Right kidney (tissue), 1 donor: ENCODE measurements at regions not wholly inside any gene's neighbourhood (a gene's known extent, or its start where the extent isn't known, plus 50 kb on each side); places are given as distances from the start of the nearest gene placed in this dataset.

Source experiments
- DNase-seq: peaks from one replicate; pipeline ENCODE4 v3.0.0-alpha.2; 2016

- no peak for DNase-seq
Observed at GRCh38 chr1:170219163-170219562, 73.4 kb downstream of the NTMT2 start.

GRCh38 chr1:170221031-170221430 lies 75.3 kb downstream of the NTMT2 start:
- DNase-seq, result no peak

GRCh38 chr1:170221495-170221894 lies 75.7 kb downstream of the NTMT2 start:
- no peak for DNase-seq

DNA sequence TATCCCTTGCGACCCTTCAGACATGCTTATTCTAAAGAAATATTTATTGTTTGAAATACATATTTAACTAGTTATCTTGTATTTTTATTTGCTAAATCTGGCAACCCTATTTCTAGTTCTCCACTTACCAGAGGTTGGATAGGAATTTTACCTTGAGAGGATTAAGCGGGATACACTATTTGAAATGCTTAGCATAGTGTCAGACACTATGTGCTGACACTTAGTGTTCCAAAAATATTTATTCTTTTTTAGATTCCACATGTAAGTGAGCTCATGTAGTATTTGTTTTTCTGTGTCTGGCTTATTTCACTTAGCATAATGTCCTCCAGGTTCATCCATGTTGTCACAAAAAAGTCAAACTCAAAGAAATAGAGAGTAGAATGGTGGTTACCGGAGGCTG lies 78.7 kb downstream of the NTMT2 start:
- DNase-seq, result no peak

DNA sequence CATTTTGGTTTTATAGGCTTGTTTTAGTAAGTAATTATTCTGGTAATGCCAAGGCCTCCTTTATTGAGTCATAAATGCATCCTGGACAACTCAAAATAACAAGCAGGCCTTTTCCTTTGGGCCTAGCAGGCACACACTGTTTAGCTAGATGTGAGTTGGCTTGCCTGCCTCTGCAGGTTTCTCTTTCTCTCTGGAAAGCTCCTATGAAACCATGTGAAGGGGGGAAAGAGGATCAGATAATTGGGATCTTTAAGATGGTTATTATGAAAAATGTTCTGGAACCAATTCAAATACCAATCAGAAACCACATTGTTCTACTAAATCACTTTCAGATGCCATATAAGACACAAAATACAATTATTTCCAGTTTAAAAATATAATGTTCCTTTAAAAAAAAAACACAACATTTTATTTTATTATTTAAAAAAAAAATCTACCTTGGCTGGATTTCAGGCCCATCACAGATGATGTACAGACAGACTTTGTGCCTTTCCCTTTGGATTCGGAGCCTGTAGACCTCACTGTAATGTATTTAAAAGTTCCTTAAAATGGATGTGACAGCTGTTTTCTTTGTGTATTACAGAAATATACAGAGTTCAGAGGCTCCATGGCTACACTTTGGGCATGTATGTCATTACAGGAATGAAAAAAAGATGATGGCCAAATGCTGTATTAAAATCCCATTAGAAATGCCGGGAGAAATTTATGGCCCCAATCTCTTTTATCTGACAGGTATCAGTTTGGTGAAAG lies 80.2 kb downstream of the NTMT2 start:
- DNase-seq, result no peak

GRCh38 chr1:170226767-170227166 lies 81.0 kb downstream of the NTMT2 start:
- DNase-seq, result no peak

DNA sequence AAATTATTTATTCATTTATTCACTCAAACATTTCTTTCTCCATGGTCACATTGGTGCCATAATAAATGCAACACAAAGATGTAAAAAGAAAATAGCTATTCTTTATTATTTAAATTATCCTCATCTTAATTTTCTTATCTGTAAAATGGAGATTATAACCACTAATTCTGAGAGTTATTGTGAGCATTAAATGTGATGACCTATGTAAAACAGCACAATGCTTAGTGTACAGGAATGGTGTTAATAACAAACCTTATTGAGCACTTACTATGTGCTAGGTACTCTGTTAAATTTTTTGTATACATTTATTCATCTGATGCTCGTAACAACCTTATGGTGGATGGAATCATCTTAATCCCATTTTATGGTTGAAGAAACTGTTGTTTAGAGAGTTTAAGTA lies 84.6 kb downstream of the NTMT2 start:
- no peak for DNase-seq

- no peak for DNase-seq
Observed at GRCh38 chr1:170231662-170232061, 85.9 kb downstream of the NTMT2 start.

DNA sequence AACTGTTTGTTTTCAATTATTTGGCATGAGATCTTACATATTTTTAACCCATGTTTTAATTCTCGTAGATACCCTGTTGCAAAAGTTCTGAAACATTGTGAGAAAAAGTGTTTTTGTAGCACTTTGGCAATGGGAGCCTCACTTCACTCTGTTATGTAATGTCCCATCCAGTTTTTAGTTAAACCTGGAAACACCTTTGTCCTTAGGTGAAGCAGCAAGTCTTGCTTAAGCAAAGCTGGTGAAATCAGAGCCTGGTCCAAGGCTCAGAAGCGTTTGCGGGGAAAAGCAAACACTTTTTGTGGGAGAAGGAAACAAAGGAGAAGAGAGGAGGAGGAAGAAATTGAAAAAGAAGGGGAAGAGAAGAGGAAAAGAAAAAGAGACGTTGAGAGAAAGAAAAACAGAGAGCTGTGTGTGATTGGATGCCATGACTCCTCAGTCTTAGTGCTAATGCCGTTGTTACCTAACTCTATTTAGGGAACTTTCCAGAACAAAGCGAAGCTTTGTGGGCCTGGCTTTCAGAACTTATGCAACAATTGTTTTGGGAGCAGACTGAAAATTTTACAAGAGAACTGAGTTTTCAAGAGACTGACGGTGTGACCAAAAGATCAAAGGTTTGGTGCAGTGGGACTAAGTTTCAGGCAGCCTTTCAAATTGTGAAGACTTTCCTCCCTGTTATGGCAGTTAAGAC lies 93.1 kb downstream of the NTMT2 start:
- no peak for DNase-seq

GRCh38 chr1:170239445-170239844 lies 93.7 kb downstream of the NTMT2 start:
- DNase-seq, result no peak

DNA sequence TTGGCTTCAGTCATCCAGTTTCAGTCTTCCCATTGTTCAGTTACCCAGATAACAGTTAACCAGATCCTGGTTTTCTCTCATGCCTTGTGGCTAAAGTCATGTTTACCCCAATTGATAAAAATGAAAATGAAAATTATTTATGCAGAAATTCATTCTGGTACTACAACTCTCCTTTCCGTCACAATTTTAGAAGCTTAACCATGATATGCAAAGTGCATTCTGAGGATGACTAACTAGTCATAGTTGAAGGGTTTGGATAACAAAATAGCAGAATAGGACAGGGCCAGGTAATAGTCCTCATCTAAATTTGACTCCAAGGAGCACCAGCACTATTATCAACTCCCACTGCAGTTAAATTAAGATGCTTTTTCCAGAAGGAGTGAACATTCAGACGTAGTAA lies 94.7 kb downstream of the NTMT2 start:
- DNase-seq, result no peak

DNA sequence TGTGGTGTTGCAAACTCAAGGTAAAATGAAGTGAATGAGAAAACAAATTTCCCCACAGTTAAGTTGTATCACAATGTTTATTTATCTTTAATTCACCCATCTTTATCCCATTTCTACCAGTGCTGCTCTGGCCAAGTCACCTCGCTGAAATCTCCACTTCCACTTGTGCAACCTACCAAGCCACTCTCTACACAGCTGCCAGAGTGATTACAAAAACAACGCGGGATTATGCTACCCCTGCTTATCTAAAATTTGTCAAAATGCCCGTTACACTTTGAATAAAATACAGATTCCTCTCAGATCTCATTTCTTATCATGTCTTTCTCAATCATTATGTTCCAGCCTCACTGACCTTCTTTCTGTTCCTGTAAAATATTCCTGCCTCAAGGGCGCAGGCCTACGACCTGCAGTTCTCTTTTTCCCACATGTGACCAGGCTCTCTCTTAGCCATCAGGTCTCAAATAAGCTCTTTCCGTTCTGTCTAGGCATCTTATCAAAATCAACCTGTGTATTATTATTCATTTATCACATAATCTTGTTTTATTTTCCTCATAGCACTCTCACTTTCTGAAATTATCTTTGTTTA lies 95.6 kb downstream of the NTMT2 start:
- DNase-seq, result no peak

DNA sequence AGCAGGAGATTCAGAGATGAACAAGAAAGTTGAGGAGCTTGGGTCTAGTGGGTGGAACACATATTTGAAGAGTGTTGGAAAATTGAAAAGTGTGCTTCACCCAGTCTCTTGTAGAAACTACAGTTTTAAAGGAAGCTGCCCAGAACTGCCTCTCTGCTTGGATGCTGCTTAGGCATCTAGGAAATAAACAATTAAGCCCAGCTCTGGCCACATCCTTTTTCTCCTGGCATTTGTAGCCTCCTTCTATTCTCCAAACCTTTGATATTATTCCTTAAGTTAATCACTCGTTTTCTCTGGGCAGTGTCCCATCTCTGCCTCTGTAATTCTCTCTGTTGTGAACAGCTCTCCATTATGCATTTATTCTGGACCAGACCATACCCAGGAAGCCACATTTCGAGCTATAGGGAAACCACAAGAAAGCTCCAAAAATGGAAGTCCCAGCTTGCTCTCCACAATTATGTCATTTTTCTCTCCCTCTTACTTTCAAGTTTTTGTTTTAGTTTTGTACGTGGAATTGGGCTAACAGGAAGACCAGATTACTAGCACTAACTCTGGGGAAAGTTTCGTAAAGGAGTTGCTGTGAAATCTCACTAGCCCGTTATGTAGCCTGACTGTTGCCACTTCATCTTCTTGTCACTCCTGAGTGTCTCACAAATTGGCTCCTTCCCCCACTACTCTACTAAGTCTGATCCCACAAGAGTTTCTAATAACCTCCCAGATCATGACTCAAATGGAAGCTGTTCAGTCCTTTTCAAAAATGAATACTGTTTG lies 102.2 kb downstream of the NTMT2 start:
- no peak for DNase-seq

GRCh38 chr1:170250531-170251276 lies 104.9 kb downstream of the NTMT2 start:
- no peak for DNase-seq

- DNase-seq, result no peak
Observed at GRCh38 chr1:170252851-170253579, 107.3 kb downstream of the NTMT2 start.

DNA sequence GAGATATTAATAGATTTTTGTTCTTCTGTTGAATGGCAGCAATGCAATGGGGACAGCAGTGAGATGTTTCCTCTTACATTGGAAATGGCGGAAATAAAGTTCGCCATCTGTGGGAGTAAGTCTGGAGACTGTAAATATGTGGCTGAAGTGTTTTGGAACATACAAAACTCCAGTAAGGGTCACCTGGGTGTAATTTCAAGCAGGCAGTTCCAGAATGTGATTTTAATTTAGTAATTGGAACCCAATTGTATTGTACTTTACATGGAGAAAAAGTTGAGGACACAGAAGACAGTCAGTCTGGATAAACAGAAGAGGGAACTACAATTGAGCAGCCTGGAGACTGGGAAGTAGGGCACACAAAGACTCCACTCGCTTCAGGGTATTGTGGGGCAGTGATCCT lies 108.6 kb downstream of the NTMT2 start:
- DNase-seq, result no peak

DNA sequence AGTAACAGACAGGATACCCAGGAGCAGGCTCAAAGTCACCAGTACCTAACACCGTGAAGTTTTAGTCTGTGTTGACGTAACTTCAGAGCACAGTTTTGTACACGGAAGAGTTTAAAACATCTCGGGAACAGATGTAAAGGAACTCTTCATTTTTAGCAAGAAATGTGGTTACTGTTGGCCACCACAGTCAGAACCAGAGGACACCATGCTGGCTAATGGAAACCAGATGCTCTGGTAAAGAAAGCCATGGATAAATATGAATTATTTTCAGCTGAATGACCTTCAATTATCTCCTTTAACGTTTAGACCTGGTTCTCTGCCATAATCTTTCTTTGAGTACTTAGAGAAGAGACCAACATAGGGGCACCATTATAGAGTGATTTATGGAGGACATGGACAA lies 115.9 kb downstream of the NTMT2 start:
- no peak for DNase-seq

GRCh38 chr1:170262276-170262939 lies 116.6 kb downstream of the NTMT2 start:
- DNase-seq, result no peak

DNA sequence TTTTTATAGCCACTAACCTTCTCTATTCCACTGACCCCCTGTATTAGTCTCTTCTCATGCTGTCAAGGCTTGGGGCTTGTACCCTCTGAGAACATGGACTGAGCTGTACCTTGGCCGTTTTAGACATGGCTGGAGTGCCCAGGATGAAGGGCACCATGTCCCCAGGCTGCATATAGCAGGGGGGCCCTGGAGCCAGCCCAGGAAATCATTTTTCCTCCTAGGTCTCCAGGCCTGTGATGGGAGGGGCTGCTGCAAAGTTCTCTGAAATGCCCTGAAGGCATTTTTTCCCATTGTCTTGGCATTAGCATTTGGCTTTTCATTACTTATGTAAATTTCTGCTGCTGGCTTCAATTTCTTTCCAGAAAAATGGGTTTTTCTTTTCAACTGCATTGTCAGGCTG lies 119.5 kb downstream of the NTMT2 start:
- no peak for DNase-seq

DNA sequence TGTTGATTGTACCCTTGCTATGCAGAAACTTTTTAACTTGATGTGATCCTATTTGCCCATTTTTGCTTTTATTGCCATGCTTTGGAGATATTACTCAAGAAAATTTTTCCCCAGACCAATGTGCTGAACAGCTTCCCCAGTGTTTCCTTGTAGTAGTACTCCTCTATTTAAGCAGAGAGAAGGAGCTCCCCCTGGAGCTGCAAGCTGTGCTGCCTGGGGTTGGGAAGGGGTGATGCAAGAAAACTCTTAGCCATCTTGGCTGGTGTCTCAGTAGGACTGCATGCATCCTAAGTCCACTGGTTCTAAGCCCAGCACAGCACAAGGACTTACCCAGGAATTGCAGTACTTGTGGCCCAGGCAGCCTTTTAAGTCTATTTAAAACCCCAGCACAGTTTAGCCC lies 121.6 kb downstream of the NTMT2 start:
- no peak for DNase-seq
